Endothelial cell of umbilical vein (primary cell): ENCODE measurements at regions not wholly inside any gene's neighbourhood (a gene's known extent, or its start where the extent isn't known, plus 50 kb on each side); places are given as distances from the start of the nearest gene placed in this dataset.

Experiments
- BruUV-seq: library from RNA; stranded (reverse); fragments of 400-500 nt; replicated peaks from 2 replicates; lab custom pipeline; 2021; lab: Mats Ljungman, UMichigan
- CTCF ChIA-PET: fragments of 300-600, 350-600 bp; sonication (Branson Sonifier 250); formaldehyde crosslinking; loops from one replicate; lab custom pipeline; 2021; ENCODE audit warnings: antibody characterized with exemption, inconsistent platforms; lab: Charles Lee
- POLR2A ChIA-PET: fragments of 300-600, 350-600 bp; sonication (Branson Sonifier 250); formaldehyde crosslinking; loops from one replicate; lab custom pipeline; 2021; ENCODE audit warnings: antibody characterized with exemption, inconsistent platforms; lab: Charles Lee
- DNase-seq: peaks from one replicate; pipeline ENCODE4 v3.0.0-alpha.2; 2011; ENCODE audit warnings: low read depth, low spot score
- FAIRE-seq: peaks from 2 replicates; lab custom pipeline; 2011; peaks lifted over from hg19 to GRCh38; lab: Jason Lieb, UNC
- H2AFZ ChIP-seq: 2 replicates; pipeline ENCODE4 v1.6.0; 2012; ENCODE audit warnings: low read depth, low read length, control low read depth, inconsistent platforms
- H3K27ac ChIP-seq: 2 replicates; pipeline ENCODE4 v1.5.1; 2011; ENCODE audit warnings: low read depth, mild to moderate bottlenecking, control low read depth, low read length, moderate library complexity; ENCODE audit not compliant: insufficient read depth
- H3K27me3 ChIP-seq, 2 experiments: 2 replicates each; pipeline versions ENCODE4 v1.6.0 to v1.6.1; 2011; ENCODE audit warnings: low read length in 2 of 2, mixed read lengths in 1 of 2; ENCODE audit not compliant: control insufficient read depth in 2 of 2, insufficient read depth in 2 of 2
- H3K36me3 ChIP-seq, 2 experiments: 2 replicates in 1 of 2; 3 replicates in 1 of 2; pipeline ENCODE4 v1.5.1; 2011; ENCODE audit warnings: low read length in 2 of 2, mild to moderate bottlenecking in 1 of 2, moderate library complexity in 1 of 2; ENCODE audit not compliant: control insufficient read depth in 2 of 2, insufficient read depth in 2 of 2; ENCODE audit errors: extremely low read depth in 1 of 2
- H3K4me1 ChIP-seq: 3 replicates; pipeline ENCODE4 v1.5.1; 2011; ENCODE audit warnings: mild to moderate bottlenecking, low read length; ENCODE audit not compliant: control insufficient read depth, insufficient read depth; ENCODE audit errors: extremely low read depth
- H3K4me2 ChIP-seq: 2 replicates; pipeline ENCODE4 v1.6.1; 2011; ENCODE audit warnings: low read length, control low read depth, mixed read lengths; ENCODE audit not compliant: insufficient read depth
- H3K4me3 ChIP-seq, 3 experiments: fragments of 200-600 bp in 1 of 3; sonication (generic), shearing (Covaris generic) in 1 of 3; replicated peaks in 1 of 3; 2 replicates each; pipeline ENCODE4 v1.5.1; 2011 to 2016; ENCODE audit warnings: control low read depth in 3 of 3, low read length in 3 of 3, mild to moderate bottlenecking in 2 of 3, inconsistent platforms in 1 of 3, low read depth in 1 of 3, moderate library complexity in 1 of 3; ENCODE audit not compliant: insufficient read depth in 1 of 3
- H3K79me2 ChIP-seq: 2 replicates; pipeline ENCODE4 v1.6.0; 2012; ENCODE audit warnings: low read length, inconsistent platforms; ENCODE audit not compliant: control insufficient read depth, insufficient read depth
- H3K9ac ChIP-seq: replicated peaks from 2 replicates; pipeline ENCODE3; 2011; ENCODE audit warnings: low read length, control low read depth; ENCODE audit not compliant: insufficient read depth; ENCODE audit errors: extremely low read depth
- H3K9me1 ChIP-seq: replicated peaks from 3 replicates; pipeline ENCODE4 v1.6.0; 2011; ENCODE audit warnings: mild to moderate bottlenecking, low read length; ENCODE audit not compliant: control insufficient read depth, insufficient read depth; ENCODE audit errors: extremely low read depth
- H3K9me3 ChIP-seq: replicated peaks from 2 replicates; pipeline ENCODE4 v1.5.1; 2012; ENCODE audit warnings: low read length, inconsistent platforms; ENCODE audit not compliant: control insufficient read depth, insufficient read depth
- H4K20me1 ChIP-seq: replicated peaks from 2 replicates; pipeline ENCODE3; 2011; ENCODE audit warnings: mild to moderate bottlenecking, low read length; ENCODE audit not compliant: control insufficient read depth, insufficient read depth; ENCODE audit errors: extremely low read depth
- EZH2 ChIP-seq: IDR thresholded peaks from 2 replicates; pipeline ENCODE4 v1.6.1; 2012; ENCODE audit warnings: borderline replicate concordance, low read depth, mild to moderate bottlenecking, moderate library complexity, low read length, inconsistent platforms; ENCODE audit not compliant: severe bottlenecking
- FOS ChIP-seq: IDR thresholded peaks from 2 replicates; pipeline ENCODE4 v1.6.1; 2011; ENCODE audit warnings: mild to moderate bottlenecking, low read length, moderate library complexity, borderline replicate concordance; ENCODE audit not compliant: insufficient read depth
- GATA2 ChIP-seq: IDR thresholded peaks from 2 replicates; pipeline ENCODE4 v1.7.0; 2011; ENCODE audit warnings: low read depth, mild to moderate bottlenecking, moderate library complexity, mixed read lengths, low read length; ENCODE audit not compliant: insufficient read length, insufficient read depth
- JUN ChIP-seq: IDR thresholded peaks from 2 replicates; pipeline ENCODE4 v1.6.1; 2011; ENCODE audit warnings: borderline replicate concordance, low read depth; ENCODE audit not compliant: insufficient read length, insufficient read depth
- MYC ChIP-seq: IDR thresholded peaks from one replicate; pipeline ENCODE4 v1.6.1; 2011; ENCODE audit warnings: mild to moderate bottlenecking, low read depth, low read length
- POLR2A ChIP-seq: IDR thresholded peaks from 2 replicates; pipeline ENCODE4 v1.6.1; 2012; ENCODE audit warnings: low read depth, mild to moderate bottlenecking, control low read depth, low read length
- POLR2AphosphoS5 ChIP-seq: IDR thresholded peaks from 2 replicates; pipeline ENCODE4 v1.6.1; 2012; ENCODE audit warnings: low read depth, mild to moderate bottlenecking, control low read depth, low read length, moderate library complexity; ENCODE audit not compliant: insufficient read depth
- dilution Hi-C: fragments of 300-500 bp; cut with MboI; formaldehyde crosslinking; loops from one replicate; pipeline ENCODE4 v1.15.0; 2019; ENCODE audit warnings: low sequenced_read_pairs; ENCODE audit not compliant: extremely low pct_ligation_motif_present
- intact Hi-C: fragments of 100-400 bp; cut with micrococcal nuclease; formaldehyde crosslinking; loops from one replicate; pipeline ENCODE4 v1.10.0; 2022
- TF ChIP-seq, protein P1 (sequence below), 2 donors: IDR thresholded peaks; 1 replicate in 1 of 2; 2 replicates in 1 of 2; pipeline ENCODE4 v1.5.1; 2011; ENCODE audit warnings: low read length in 2 of 2, mild to moderate bottlenecking in 2 of 2, moderate library complexity in 2 of 2, control low read depth in 1 of 2, inconsistent platforms in 1 of 2, low read depth in 1 of 2; ENCODE audit not compliant: insufficient read depth in 1 of 2; ENCODE audit errors: extremely low read depth in 1 of 2
- TF ChIP-seq, protein P2 (sequence below): IDR thresholded peaks from 2 replicates; pipeline ENCODE4 v1.6.1; 2011; ENCODE audit not compliant: insufficient read depth, insufficient read length

DNA sequence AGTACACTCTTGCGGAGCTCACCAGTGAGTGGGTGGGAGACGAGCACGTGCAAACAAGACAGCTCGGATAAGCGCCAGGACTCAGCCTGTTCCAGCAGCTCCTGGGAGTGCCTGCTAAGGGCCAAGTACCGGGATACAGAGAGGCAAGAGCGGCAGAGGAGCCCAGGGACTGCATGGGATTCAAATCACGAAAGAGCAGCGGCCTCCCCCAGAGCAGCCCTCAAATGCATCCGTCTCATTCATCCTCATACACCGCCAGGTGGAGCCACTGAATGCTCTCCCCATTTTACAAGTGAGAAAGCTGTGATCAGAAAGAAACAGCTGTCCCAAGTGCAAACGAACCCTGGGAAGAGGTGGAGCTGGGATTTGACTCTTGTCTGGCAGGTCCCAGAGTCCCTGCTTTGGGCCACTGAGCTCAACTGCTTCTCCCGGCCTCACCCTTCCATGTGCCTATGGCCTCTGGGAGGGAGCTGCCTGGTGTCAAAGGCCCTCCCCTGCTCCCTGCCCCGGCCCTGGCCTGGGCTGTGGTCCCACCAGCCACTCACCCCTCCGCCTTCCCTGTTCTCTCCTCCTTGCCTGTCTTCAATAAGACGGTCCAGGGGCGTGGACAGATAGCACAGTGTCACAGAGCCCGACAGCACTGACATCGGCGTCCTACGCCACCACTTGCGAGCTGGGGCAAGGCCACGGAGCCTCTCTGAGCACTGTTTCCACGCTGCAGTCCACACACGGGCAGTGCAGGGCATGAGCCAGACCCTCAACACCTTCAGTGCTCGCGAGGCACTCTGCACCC lies 72.8 kb upstream of the TAF1B start:
- TF ChIP-seq, protein P1, sequence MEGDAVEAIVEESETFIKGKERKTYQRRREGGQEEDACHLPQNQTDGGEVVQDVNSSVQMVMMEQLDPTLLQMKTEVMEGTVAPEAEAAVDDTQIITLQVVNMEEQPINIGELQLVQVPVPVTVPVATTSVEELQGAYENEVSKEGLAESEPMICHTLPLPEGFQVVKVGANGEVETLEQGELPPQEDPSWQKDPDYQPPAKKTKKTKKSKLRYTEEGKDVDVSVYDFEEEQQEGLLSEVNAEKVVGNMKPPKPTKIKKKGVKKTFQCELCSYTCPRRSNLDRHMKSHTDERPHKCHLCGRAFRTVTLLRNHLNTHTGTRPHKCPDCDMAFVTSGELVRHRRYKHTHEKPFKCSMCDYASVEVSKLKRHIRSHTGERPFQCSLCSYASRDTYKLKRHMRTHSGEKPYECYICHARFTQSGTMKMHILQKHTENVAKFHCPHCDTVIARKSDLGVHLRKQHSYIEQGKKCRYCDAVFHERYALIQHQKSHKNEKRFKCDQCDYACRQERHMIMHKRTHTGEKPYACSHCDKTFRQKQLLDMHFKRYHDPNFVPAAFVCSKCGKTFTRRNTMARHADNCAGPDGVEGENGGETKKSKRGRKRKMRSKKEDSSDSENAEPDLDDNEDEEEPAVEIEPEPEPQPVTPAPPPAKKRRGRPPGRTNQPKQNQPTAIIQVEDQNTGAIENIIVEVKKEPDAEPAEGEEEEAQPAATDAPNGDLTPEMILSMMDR (IDR thresholded peaks at IDR 0.05; ENCODE audit: extremely low read depth in 1 of 2, insufficient read depth in 1 of 2, low read depth in 1 of 2, low read length in 2 of 2), result peak; percentile 68 to 77
- no peak for TF ChIP-seq POLR2A
- Histone ChIP-seq H3K9ac (no peak overlapping the region), H3K9me3 (no peaks in the 10 kb centered on the region), H3K36me3 (no peaks in the 10 kb centered on the region), H3K79me2 (no peaks in the 10 kb centered on the region), H3K27me3 (no peaks in the 10 kb centered on the region), H4K20me1 (no peaks in the 10 kb centered on the region), H2AFZ (no peak overlapping the region), H3K4me2 (no peak overlapping the region), H3K27ac (no peak overlapping the region), H3K9me1 (no peaks in the 10 kb centered on the region), H3K4me1 (no peaks in the 10 kb centered on the region), H3K4me3 (no peak overlapping the region)
- CTCF ChIA-PET, result interaction anchor here (0.6 to 5.1 kb wide), 61 partner anchors 9 to 678 kb away, joined by 3 to 59 read pairs (median 5); partner anchors contain the start of genes ADAM17, CYS1, ODC1 and TAF1B
- POLR2A ChIA-PET, result no interaction called here
- DNase-seq (peak; percentile 51), FAIRE-seq (peak; percentile 78)
- intact Hi-C loops, result no loop called here
- no TSS peak for BruUV-seq
- dilution Hi-C loops, result no loop called here

DNA sequence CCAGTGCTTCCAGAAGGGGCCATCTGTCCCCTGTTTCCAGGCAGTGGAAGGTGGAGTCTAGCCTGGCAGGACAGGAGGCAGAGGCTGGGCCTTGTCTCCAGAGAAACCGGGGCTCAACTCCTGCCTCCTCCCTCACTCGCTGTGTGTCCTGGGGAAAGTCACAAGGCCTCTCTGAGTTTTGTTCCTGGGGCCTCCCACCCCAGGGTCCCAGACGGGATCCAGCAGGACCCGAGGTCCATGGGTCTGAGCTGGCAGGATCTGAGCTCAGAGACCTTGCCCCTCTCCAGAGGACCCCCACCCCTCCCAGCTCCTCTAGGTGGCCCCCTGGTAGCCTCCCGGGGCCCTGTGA lies 72.2 kb upstream of the TAF1B start:
- dilution Hi-C loops, result no loop called here
- H3K79me2 ChIP-seq, result no peaks in the 10 kb centered on the region
- no peak overlapping the region for H3K27ac ChIP-seq
- DNase-seq, result no peak
- no peak overlapping the region for H3K9ac ChIP-seq
- no peaks in the 10 kb centered on the region for H3K36me3 ChIP-seq
- no peaks in the 10 kb centered on the region for H4K20me1 ChIP-seq
- H3K27me3 ChIP-seq, result no peaks in the 10 kb centered on the region
- no peak overlapping the region for H3K4me2 ChIP-seq
- no peak overlapping the region for H2AFZ ChIP-seq
- no peaks in the 10 kb centered on the region for H3K9me3 ChIP-seq
- H3K9me1 ChIP-seq, result no peaks in the 10 kb centered on the region
- FAIRE-seq, result no peak
- ChIA-PET POLR2A (no interaction called here), CTCF (interaction anchor here (0.6 to 5.1 kb wide), 60 partner anchors 9 to 677 kb away, joined by 3 to 59 read pairs (median 5); partner anchors contain the start of genes ADAM17, CYS1, ODC1 and TAF1B)
- no TSS peak for BruUV-seq
- TF ChIP-seq, protein P2, sequence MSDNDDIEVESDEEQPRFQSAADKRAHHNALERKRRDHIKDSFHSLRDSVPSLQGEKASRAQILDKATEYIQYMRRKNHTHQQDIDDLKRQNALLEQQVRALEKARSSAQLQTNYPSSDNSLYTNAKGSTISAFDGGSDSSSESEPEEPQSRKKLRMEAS, result no peak
- TF ChIP-seq POLR2AphosphoS5, result no peak
- TF ChIP-seq JUN, result no peak
- no peak for TF ChIP-seq POLR2A
- TF ChIP-seq GATA2, result no peak
- no peak for TF ChIP-seq MYC
- no peak for TF ChIP-seq FOS
- no peak for TF ChIP-seq EZH2
- TF ChIP-seq, protein P1 (IDR thresholded peaks at IDR 0.05; ENCODE audit: extremely low read depth in 1 of 2, insufficient read depth in 1 of 2, low read depth in 1 of 2, low read length in 2 of 2), result no peak
- intact Hi-C loops, result no loop called here
- no peak overlapping the region for H3K4me3 ChIP-seq
- no peaks in the 10 kb centered on the region for H3K4me1 ChIP-seq
